Astrocyte of the hippocampus (primary cell): ENCODE measurements at regions not wholly inside any gene's neighbourhood (a gene's known extent, or its start where the extent isn't known, plus 50 kb on each side); places are given as distances from the start of the nearest gene placed in this dataset.

Source experiments
- DNase-seq: peaks from one replicate; pipeline ENCODE4 v3.0.0; 2011; ENCODE audit warnings: low read depth, low spot score

- no peak for DNase-seq
Measured at GRCh38 chr2:183284606-183285005, 160.4 kb downstream of the NUP35 start.

GRCh38 chr2:183291436-183291835 lies 167.2 kb downstream of the NUP35 start:
- DNase-seq: no peak

- DNase-seq: no peak
Measured at GRCh38 chr2:183292028-183292427, 167.8 kb downstream of the NUP35 start.

GRCh38 chr2:183339311-183339710 lies 215.1 kb downstream of the NUP35 start:
- no peak for DNase-seq

GRCh38 chr2:183341057-183341456 lies 216.8 kb downstream of the NUP35 start:
- no peak for DNase-seq

GRCh38 chr2:183347969-183348368 lies 223.7 kb downstream of the NUP35 start:
- no peak for DNase-seq

GRCh38 chr2:183348492-183348891 lies 224.2 kb downstream of the NUP35 start:
- DNase-seq: no peak

- DNase-seq: no peak
Measured at GRCh38 chr2:183349091-183349490, 224.8 kb downstream of the NUP35 start.

- DNase-seq: peak; percentile 30
Measured at GRCh38 chr2:183359867-183360266, 235.6 kb downstream of the NUP35 start.

GRCh38 chr2:183371545-183371944 lies 247.3 kb downstream of the NUP35 start:
- no peak for DNase-seq

GRCh38 chr2:183375821-183376220 lies 251.6 kb downstream of the NUP35 start:
- peak; percentile 1 for DNase-seq

- DNase-seq: no peak
Measured at GRCh38 chr2:183383854-183384253, 259.6 kb downstream of the NUP35 start.

GRCh38 chr2:183389546-183390080 lies 265.4 kb downstream of the NUP35 start:
- no peak for DNase-seq

- no peak for DNase-seq
Measured at GRCh38 chr2:183390109-183390508, 265.9 kb downstream of the NUP35 start.

GRCh38 chr2:183404392-183404791 lies 280.1 kb downstream of the NUP35 start:
- DNase-seq: no peak

GRCh38 chr2:183408562-183408961 lies 284.3 kb downstream of the NUP35 start:
- no peak for DNase-seq

- no peak for DNase-seq
Measured at GRCh38 chr2:183409662-183410061, 285.4 kb downstream of the NUP35 start.

GRCh38 chr2:183416753-183417152 lies 292.5 kb downstream of the NUP35 start:
- DNase-seq: no peak

- no peak for DNase-seq
Measured at GRCh38 chr2:183426825-183427224, 302.6 kb downstream of the NUP35 start.

GRCh38 chr2:183427558-183427957 lies 303.3 kb downstream of the NUP35 start:
- no peak for DNase-seq

GRCh38 chr2:183428881-183429280 lies 304.6 kb downstream of the NUP35 start:
- no peak for DNase-seq

- DNase-seq: no peak
Measured at GRCh38 chr2:183438541-183438940, 314.3 kb downstream of the NUP35 start.

GRCh38 chr2:183455056-183455455 lies 330.8 kb downstream of the NUP35 start:
- DNase-seq: no peak

GRCh38 chr2:183456177-183456576 lies 331.9 kb downstream of the NUP35 start:
- DNase-seq: no peak
